Psoas muscle (tissue), 7 donors: ENCODE measurements at regions not wholly inside any gene's neighbourhood (a gene's known extent, or its start where the extent isn't known, plus 50 kb on each side); places are given as distances from the start of the nearest gene placed in this dataset.

Source experiments
- ATAC-seq, 4 donors: fragments of 200-7000 bp; cut with Tn5 transposase; one replicate each; pipeline ENCODE4 v1.9.1; 2020; ENCODE audit warnings: moderate library complexity in 3 of 4, mild to moderate bottlenecking in 2 of 4
- DNase-seq, 2 donors: peaks; one replicate each; pipeline ENCODE4 v3.0.0-alpha.2; 2020
- H3K27ac ChIP-seq: fragments of 200-600 bp; one replicate; pipeline ENCODE4 v1.8.0; 2022
- H3K27me3 ChIP-seq, 3 donors: fragments of 200-600 bp in 1 of 3; one replicate each; pipeline versions ENCODE4 v1.6.1 to v1.8.0; 2013 to 2022; ENCODE audit warnings: low read length in 2 of 3, mild to moderate bottlenecking in 2 of 3, moderate library complexity in 1 of 3; ENCODE audit not compliant: insufficient read depth in 3 of 3
- H3K36me3 ChIP-seq, 2 donors: fragments of 200-600 bp in 1 of 2; one replicate each; pipeline versions ENCODE4 v1.6.1 to v1.8.0; 2013 to 2022; ENCODE audit warnings: low read depth in 1 of 2, mild to moderate bottlenecking in 1 of 2, moderate library complexity in 1 of 2; ENCODE audit not compliant: insufficient read depth in 1 of 2
- H3K4me1 ChIP-seq: fragments of 200-600 bp; one replicate; pipeline ENCODE4 v1.8.0; 2022
- H3K4me3 ChIP-seq: fragments of 200-600 bp; one replicate; pipeline ENCODE4 v1.8.0; 2022; ENCODE audit warnings: mild to moderate bottlenecking
- H3K9me3 ChIP-seq: fragments of 200-600 bp; one replicate; pipeline ENCODE4 v1.8.0; 2022
- WGBS, 3 donors: extraction: QIAGEN DNeasy Blood & Tissue Kit; methylation state at CpG; one replicate each; pipeline versions ENCODE4 v1.1.6 to v1.1.7; 2013; 5-methylcytosine and 5-hydroxymethylcytosine counted together
- intact Hi-C, 2 donors: fragments of 100-400 bp; cut with DNase I; formaldehyde crosslinking; loops; one replicate each; pipeline versions ENCODE4 v1.11.0 to v1.14.2; 2022
- TF ChIP-seq, protein P1 (sequence below): fragments of 200-600 bp; IDR thresholded peaks from one replicate; pipeline ENCODE4 v1.8.0; 2022; ENCODE audit warnings: antibody characterized with exemption
- donor health status: healthy with polysubstance abuse.
- donor health status: DM: no; HTN: no; CAD: no; lungs with moderate emphysema.
- donor health status: Bipolar disorder and iron deficiency.
- donor health status: healthy.
- donor health status: DM: yes; HTN: yes; CAD: no.
- donor health status: DM: no; HTN: no; CAD: no.
- donor health status: DM: yes; HTN: yes; CAD: no.

GRCh38 chr6:21906826-21907225 lies 313.3 kb downstream of the SOX4 start:
- ATAC-seq (no peak), DNase-seq (no peak)
- Histone ChIP-seq H3K27me3 (no peaks in the 10 kb centered on the region), H3K4me1 (no peaks in the 10 kb centered on the region), H3K9me3 (no peaks in the 10 kb centered on the region), H3K4me3 (no peak overlapping the region), H3K36me3 (no peaks in the 10 kb centered on the region), H3K27ac (no peak overlapping the region)
- TF ChIP-seq, protein P1, sequence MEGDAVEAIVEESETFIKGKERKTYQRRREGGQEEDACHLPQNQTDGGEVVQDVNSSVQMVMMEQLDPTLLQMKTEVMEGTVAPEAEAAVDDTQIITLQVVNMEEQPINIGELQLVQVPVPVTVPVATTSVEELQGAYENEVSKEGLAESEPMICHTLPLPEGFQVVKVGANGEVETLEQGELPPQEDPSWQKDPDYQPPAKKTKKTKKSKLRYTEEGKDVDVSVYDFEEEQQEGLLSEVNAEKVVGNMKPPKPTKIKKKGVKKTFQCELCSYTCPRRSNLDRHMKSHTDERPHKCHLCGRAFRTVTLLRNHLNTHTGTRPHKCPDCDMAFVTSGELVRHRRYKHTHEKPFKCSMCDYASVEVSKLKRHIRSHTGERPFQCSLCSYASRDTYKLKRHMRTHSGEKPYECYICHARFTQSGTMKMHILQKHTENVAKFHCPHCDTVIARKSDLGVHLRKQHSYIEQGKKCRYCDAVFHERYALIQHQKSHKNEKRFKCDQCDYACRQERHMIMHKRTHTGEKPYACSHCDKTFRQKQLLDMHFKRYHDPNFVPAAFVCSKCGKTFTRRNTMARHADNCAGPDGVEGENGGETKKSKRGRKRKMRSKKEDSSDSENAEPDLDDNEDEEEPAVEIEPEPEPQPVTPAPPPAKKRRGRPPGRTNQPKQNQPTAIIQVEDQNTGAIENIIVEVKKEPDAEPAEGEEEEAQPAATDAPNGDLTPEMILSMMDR, result no peak
- intact Hi-C loops, result no loop called here

DNA sequence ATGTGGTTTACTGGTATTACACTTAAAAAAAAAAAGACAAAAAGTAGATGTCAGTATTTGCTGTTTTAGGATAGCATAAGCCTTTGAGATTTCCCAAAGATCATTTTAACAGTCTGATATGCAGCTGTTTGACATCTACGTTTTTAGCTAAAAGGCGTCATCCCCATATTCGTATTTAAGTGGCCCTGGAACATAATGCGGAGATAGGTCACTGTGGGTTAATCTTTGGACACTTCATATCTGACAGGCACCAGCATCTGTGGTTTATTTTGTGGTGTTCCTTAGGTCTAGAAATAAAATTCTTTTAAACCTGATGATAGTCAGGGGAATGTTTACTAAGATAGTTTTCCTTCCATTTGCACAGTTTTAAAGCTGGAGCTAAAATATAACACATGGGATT lies 313.7 kb downstream of the SOX4 start:
- Histone ChIP-seq H3K4me1 (no peaks in the 10 kb centered on the region), H3K36me3 (no peaks in the 10 kb centered on the region), H3K9me3 (no peaks in the 10 kb centered on the region), H3K4me3 (no peak overlapping the region), H3K27ac (no peak overlapping the region), H3K27me3 (no peaks in the 10 kb centered on the region)
- 86 to 87% (median 86%) methylated on average over 4 of the region's 4 CpGs for WGBS, 3 donors
- TF ChIP-seq, protein P1, result no peak
- DNase-seq (no peak), ATAC-seq (no peak)
- intact Hi-C loops, result no loop called here

DNA sequence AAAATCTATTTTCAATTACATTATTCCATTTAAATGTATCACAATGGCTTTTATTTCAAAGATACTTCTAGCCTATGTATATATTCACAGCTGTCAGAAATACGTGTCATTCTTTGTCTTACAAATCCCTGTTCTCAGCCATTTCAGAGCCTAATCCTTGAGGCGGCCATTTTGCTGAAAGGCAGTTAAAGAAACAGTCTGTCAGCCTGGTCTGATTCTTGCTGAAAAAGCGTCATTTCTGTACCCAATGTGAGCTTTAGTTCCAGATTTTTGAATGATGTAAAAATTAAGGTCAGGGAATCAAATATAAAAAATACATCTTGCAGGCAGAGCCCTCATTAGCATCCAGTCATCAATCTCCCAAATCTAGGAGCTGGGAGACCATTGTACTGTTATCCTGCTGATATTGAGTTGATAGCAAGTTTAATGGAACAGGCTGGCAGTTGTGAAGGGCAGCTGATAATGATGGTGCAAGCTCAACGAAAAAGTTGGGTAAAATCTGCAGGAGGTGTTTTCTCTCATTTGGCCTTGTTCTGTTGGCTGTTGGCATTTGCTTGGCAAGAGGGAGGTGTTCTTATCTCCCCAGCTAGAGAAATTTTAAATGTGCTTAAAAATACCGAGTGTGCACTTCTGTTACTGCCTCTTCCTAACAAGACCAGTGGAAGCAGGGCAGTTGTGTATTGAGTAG lies 314.8 kb downstream of the SOX4 start:
- Histone ChIP-seq H3K36me3 (no peaks in the 10 kb centered on the region), H3K27me3 (no peaks in the 10 kb centered on the region), H3K27ac (no peak overlapping the region), H3K9me3 (no peaks in the 10 kb centered on the region), H3K4me3 (no peak overlapping the region), H3K4me1 (no peaks in the 10 kb centered on the region)
- 74 to 85% (median 82%) methylated on average over 5 of the region's 5 CpGs for WGBS, 3 donors
- DNase-seq (no peak), ATAC-seq (no peak)
- intact Hi-C loops, result no loop called here
- TF ChIP-seq, protein P1, result no peak

- H3K4me3 ChIP-seq, result no peak overlapping the region
- DNase-seq (no peak), ATAC-seq (no peak)
- 88 to 90% (median 88%) methylated on average over 4 of the region's 4 CpGs for WGBS, 3 donors
- H3K36me3 ChIP-seq, result no peaks in the 10 kb centered on the region
- no peaks in the 10 kb centered on the region for H3K4me1 ChIP-seq
- TF ChIP-seq, protein P1, result no peak
- intact Hi-C loops, result no loop called here
- H3K27me3 ChIP-seq, result no peaks in the 10 kb centered on the region
- H3K9me3 ChIP-seq, result no peaks in the 10 kb centered on the region
- no peak overlapping the region for H3K27ac ChIP-seq
Measured at GRCh38 chr6:21909321-21909720, 315.8 kb downstream of the SOX4 start.

DNA sequence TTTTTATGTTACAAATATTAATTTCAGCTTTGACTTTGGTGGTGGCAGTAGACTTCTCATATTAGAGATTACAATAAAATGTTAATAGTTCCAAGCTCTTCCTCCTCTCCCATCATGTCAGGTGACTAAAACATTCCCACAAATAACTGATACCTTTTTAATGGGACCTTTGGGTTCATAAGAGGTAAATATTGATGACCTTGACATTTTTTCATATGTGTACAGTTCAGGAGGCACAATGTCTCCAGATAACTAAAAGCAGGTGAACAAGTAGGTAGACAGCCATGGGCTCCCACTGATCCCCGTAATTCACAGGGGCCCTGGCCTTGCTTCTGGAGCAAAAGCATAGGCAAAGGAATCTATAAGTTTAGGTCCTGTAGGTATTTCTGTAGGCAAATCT lies 317.7 kb downstream of the SOX4 start:
- Histone ChIP-seq H3K9me3 (no peaks in the 10 kb centered on the region), H3K36me3 (no peaks in the 10 kb centered on the region), H3K4me3 (no peak overlapping the region), H3K4me1 (no peaks in the 10 kb centered on the region), H3K27me3 (no peaks in the 10 kb centered on the region), H3K27ac (no peak overlapping the region)
- DNase-seq (no peak), ATAC-seq (no peak)
- WGBS, 3 donors, result 91 to 96% (median 92%) methylated on average over 1 of the region's 1 CpG
- intact Hi-C loops, result no loop called here
- TF ChIP-seq, protein P1, result no peak
